CD14-positive monocyte (primary cell): ENCODE measurements at regions not wholly inside any gene's neighbourhood (a gene's known extent, or its start where the extent isn't known, plus 50 kb on each side); places are given as distances from the start of the nearest gene placed in this dataset.

Source experiments
- DNase-seq, 3 donors: peaks; one replicate each; pipeline ENCODE4 v3.0.0-alpha.2; 2011 to 2022
- H2AFZ ChIP-seq: 2 replicates; pipeline ENCODE4 v1.6.0; 2012; ENCODE audit warnings: mild to moderate bottlenecking, low read depth, low read length, inconsistent platforms; ENCODE audit not compliant: insufficient read depth, poor library complexity, severe bottlenecking
- H3K27ac ChIP-seq, 2 donors: 1 replicate in 1 of 2; 2 replicates in 1 of 2; pipeline ENCODE4 v1.5.1; 2012 to 2013; ENCODE audit warnings: low read length in 2 of 2, control low read depth in 1 of 2, inconsistent platforms in 1 of 2, low read depth in 1 of 2, mild to moderate bottlenecking in 1 of 2
- H3K27me3 ChIP-seq, 2 donors: one replicate each; pipeline versions ENCODE4 v1.6.0 to v1.6.1; 2011 to 2013; ENCODE audit warnings: low read length in 2 of 2; ENCODE audit not compliant: control insufficient read depth in 2 of 2, insufficient read depth in 2 of 2
- H3K36me3 ChIP-seq, 2 donors: replicated peaks in 1 of 2; 1 replicate in 1 of 2; 2 replicates in 1 of 2; pipeline versions ENCODE4 v1.5.1 to v1.6.1; 2012 to 2013; ENCODE audit warnings: low read length in 2 of 2, control low read depth in 1 of 2, inconsistent platforms in 1 of 2, mild to moderate bottlenecking in 1 of 2; ENCODE audit not compliant: insufficient read depth in 2 of 2, control insufficient read depth in 1 of 2
- H3K4me1 ChIP-seq, 2 donors: 1 replicate in 1 of 2; 2 replicates in 1 of 2; pipeline versions ENCODE4 v1.5.1 to v1.6.1; 2012 to 2013; ENCODE audit warnings: low read length in 2 of 2, control low read depth in 1 of 2, inconsistent platforms in 1 of 2, mild to moderate bottlenecking in 1 of 2, moderate library complexity in 1 of 2; ENCODE audit not compliant: insufficient read depth in 2 of 2, control insufficient read depth in 1 of 2
- H3K4me2 ChIP-seq: replicated peaks from 2 replicates; pipeline ENCODE3; 2012; ENCODE audit warnings: low read length, moderate library complexity, mild to moderate bottlenecking; ENCODE audit not compliant: poor library complexity, severe bottlenecking; ENCODE audit errors: extremely low read depth
- H3K4me3 ChIP-seq, 3 experiments: fragments of 200-600 bp in 1 of 3; sonication (generic) in 1 of 3; replicated peaks in 1 of 3; 1 replicate in 2 of 3; 2 replicates in 1 of 3; pipeline ENCODE4 v1.5.1; 2011 to 2013; ENCODE audit warnings: low read length in 3 of 3, mild to moderate bottlenecking in 3 of 3, control low read depth in 2 of 3, low read depth in 2 of 3, inconsistent platforms in 1 of 3, moderate library complexity in 1 of 3
- H3K79me2 ChIP-seq: 2 replicates; pipeline ENCODE4 v1.6.0; 2012; ENCODE audit warnings: mild to moderate bottlenecking, control low read depth, inconsistent platforms, low read length, moderate library complexity; ENCODE audit not compliant: insufficient read depth
- H3K9ac ChIP-seq: 2 replicates; pipeline ENCODE4 v1.6.0; 2017; ENCODE audit warnings: low read length, mild to moderate bottlenecking; ENCODE audit not compliant: insufficient read depth, poor library complexity, severe bottlenecking
- H3K9me3 ChIP-seq, 2 donors: replicated peaks in 1 of 2; 1 replicate in 1 of 2; 2 replicates in 1 of 2; pipeline versions ENCODE4 v1.5.1 to v1.6.1; 2012 to 2013; ENCODE audit warnings: low read length in 2 of 2, control low read depth in 1 of 2; ENCODE audit not compliant: control insufficient read depth in 1 of 2, insufficient read depth in 1 of 2
- H4K20me1 ChIP-seq: 2 replicates; pipeline ENCODE4 v1.6.0; 2012; ENCODE audit warnings: mild to moderate bottlenecking, low read length, control low read depth, moderate library complexity; ENCODE audit not compliant: insufficient read depth
- H3K27ac Mint-ChIP-seq, 7 donors: one replicate each; pipeline ENCODE4 v1.8.0; 2020; ENCODE audit warnings: mild to moderate bottlenecking in 7 of 7, mixed read lengths in 7 of 7, moderate library complexity in 6 of 7, inconsistent platforms in 2 of 7
- H3K27me3 Mint-ChIP-seq, 3 donors: one replicate each; pipeline ENCODE4 v1.8.0; 2021 to 2022; ENCODE audit warnings: low read depth in 3 of 3, mild to moderate bottlenecking in 3 of 3, mixed read lengths in 3 of 3, moderate library complexity in 3 of 3, inconsistent platforms in 1 of 3
- H3K36me3 Mint-ChIP-seq, 2 donors: one replicate each; pipeline ENCODE4 v1.8.0; 2020; ENCODE audit warnings: mixed read lengths in 2 of 2, inconsistent platforms in 1 of 2, mild to moderate bottlenecking in 1 of 2
- H3K4me1 Mint-ChIP-seq: one replicate; pipeline ENCODE4 v1.8.0; 2020; ENCODE audit warnings: mild to moderate bottlenecking, mixed read lengths
- H3K4me3 Mint-ChIP-seq, 2 donors: one replicate each; pipeline ENCODE4 v1.8.0; 2020; ENCODE audit warnings: mild to moderate bottlenecking in 2 of 2, mixed read lengths in 2 of 2, moderate library complexity in 1 of 2
- H3K9me3 Mint-ChIP-seq, 7 donors: one replicate each; pipeline ENCODE4 v1.8.0; 2020 to 2022; ENCODE audit warnings: mixed read lengths in 7 of 7, mild to moderate bottlenecking in 6 of 7, moderate library complexity in 6 of 7, inconsistent platforms in 2 of 7
- CTCF ChIP-seq: fragments of 200-600 bp; IDR thresholded peaks from one replicate; pipeline ENCODE4 v1.8.0; 2022; ENCODE audit warnings: antibody characterized with exemption, mild to moderate bottlenecking
- WGBS: methylation state at CpG from one replicate; pipeline ENCODE4 v1.1.5; 2013; ENCODE audit warnings: missing lambda C conversion rate; ENCODE audit not compliant: insufficient coverage; 5-methylcytosine and 5-hydroxymethylcytosine counted together
- intact Hi-C, 2 donors: fragments of 100-400 bp; cut with micrococcal nuclease; formaldehyde crosslinking; loops; one replicate each; pipeline versions ENCODE4 v1.15.0 to v1.15.1; 2023

GRCh38 chr19:29090783-29091526 lies 122.0 kb downstream of the UQCRFS1 start:
- Histone ChIP-seq H3K9ac (no peak overlapping the region), H3K27ac (no peak overlapping the region), H3K79me2 (no peaks in the 10 kb centered on the region), H3K4me1 (no peaks in the 10 kb centered on the region), H2AFZ (no peak overlapping the region), H3K36me3 (no peaks in the 10 kb centered on the region), H4K20me1 (no peaks in the 10 kb centered on the region), H3K4me2 (no peak overlapping the region), H3K9me3 (peaks cover 6 to 13% of the 10 kb centered on the region in 2 donors), H3K27me3 (no peaks in the 10 kb centered on the region), H3K4me3 (no peak overlapping the region)
- 75% methylated on average over 4 of the region's 7 CpGs for WGBS
- no peaks in the 10 kb centered on the region for H3K27me3 Mint-ChIP-seq
- H3K27ac Mint-ChIP-seq: no peak overlapping the region
- no peaks in the 10 kb centered on the region for H3K36me3 Mint-ChIP-seq
- no peaks in the 10 kb centered on the region for H3K4me1 Mint-ChIP-seq
- H3K9me3 Mint-ChIP-seq: peaks cover 2 to 25% (median 18%) of the 10 kb centered on the region in 7 donors
- no peak for TF ChIP-seq CTCF
- no peak overlapping the region for H3K4me3 Mint-ChIP-seq
- intact Hi-C loops: no loop called here
- DNase-seq: no peak

GRCh38 chr19:29089315-29089870 lies 123.6 kb downstream of the UQCRFS1 start:
- H4K20me1 ChIP-seq: no peaks in the 10 kb centered on the region
- no peaks in the 10 kb centered on the region for H3K4me1 Mint-ChIP-seq
- no peak overlapping the region for H2AFZ ChIP-seq
- no peak overlapping the region for H3K27ac ChIP-seq
- H3K9me3 ChIP-seq: peaks cover 6 to 10% of the 10 kb centered on the region in 2 donors
- H3K79me2 ChIP-seq: no peaks in the 10 kb centered on the region
- H3K27ac Mint-ChIP-seq: no peak overlapping the region
- no peaks in the 10 kb centered on the region for H3K4me1 ChIP-seq
- TF ChIP-seq CTCF: no peak
- H3K4me3 ChIP-seq: no peak overlapping the region
- H3K9me3 Mint-ChIP-seq: peaks cover 0 to 25% (median 13%) of the 10 kb centered on the region in 7 donors
- no peaks in the 10 kb centered on the region for H3K36me3 Mint-ChIP-seq
- H3K9ac ChIP-seq: no peak overlapping the region
- no peak overlapping the region for H3K4me2 ChIP-seq
- H3K36me3 ChIP-seq: no peaks in the 10 kb centered on the region
- no peaks in the 10 kb centered on the region for H3K27me3 ChIP-seq
- H3K4me3 Mint-ChIP-seq: no peak overlapping the region
- intact Hi-C loops: no loop called here
- DNase-seq: no peak
- 89% methylated on average over 8 of the region's 8 CpGs for WGBS
- H3K27me3 Mint-ChIP-seq: no peaks in the 10 kb centered on the region
